C4-2B (cell line): ENCODE measurements at regions not wholly inside any gene's neighbourhood (a gene's known extent, or its start where the extent isn't known, plus 50 kb on each side); places are given as distances from the start of the nearest gene placed in this dataset.

Source experiments
- CTCF ChIP-seq: fragments of 450-650 bp; conservative IDR thresholded peaks from 2 replicates; pipeline ENCODE4 v1.5.1; 2017; ENCODE audit warnings: mild to moderate bottlenecking
- ZFX ChIP-seq: fragments of 450-650 bp; IDR thresholded peaks from 2 replicates; pipeline ENCODE4 v1.6.1; 2017

GRCh38 chr2:83596592-83597282 lies 862.3 kb downstream of the SUCLG1 start:
- TF ChIP-seq CTCF: no peak
- TF ChIP-seq ZFX: no peak
